IMR-90 (cell line): ENCODE measurements at regions not wholly inside any gene's neighbourhood (a gene's known extent, or its start where the extent isn't known, plus 50 kb on each side); places are given as distances from the start of the nearest gene placed in this dataset.

Experiments used
- ATAC-seq: fragments of 200-7000 bp; cut with Tn5 transposase; 2 replicates; pipeline ENCODE4 v1.9.1; 2020; ENCODE audit warnings: low read depth, mild to moderate bottlenecking, moderate library complexity
- BruUV-seq: library from RNA; stranded (reverse); fragments of 400-500 nt; replicated peaks from 2 replicates; lab custom pipeline; 2021; lab: Mats Ljungman, UMichigan
- CTCF ChIA-PET: fragments of 300-600 bp; formaldehyde crosslinking; extraction: SDS; loops from one replicate; lab custom pipeline; 2021; ENCODE audit warnings: antibody characterized with exemption; lab: Yijun Ruan, JAX
- POLR2A ChIA-PET: fragments of 300-600 bp; sonication (Branson Sonifier 250); formaldehyde crosslinking; loops from one replicate; lab custom pipeline; 2022; ENCODE audit warnings: antibody characterized with exemption; ENCODE audit not compliant: unreplicated experiment; lab: Charles Lee
- DNase-seq: peaks from one replicate; pipeline ENCODE4 v3.0.0; 2013
- H2AFZ ChIP-seq: replicated peaks from 2 replicates; pipeline ENCODE3; 2013; ENCODE audit warnings: low read length, mild to moderate bottlenecking; ENCODE audit not compliant: poor library complexity
- H2AK5ac ChIP-seq: 2 replicates; pipeline ENCODE4 v1.6.1; 2013; ENCODE audit warnings: low read depth, low read length, inconsistent platforms
- H2AK9ac ChIP-seq: replicated peaks from 2 replicates; pipeline ENCODE3; 2013; ENCODE audit warnings: mild to moderate bottlenecking, low read depth, low read length, moderate library complexity; ENCODE audit not compliant: poor library complexity
- H2BK120ac ChIP-seq: 2 replicates; pipeline ENCODE4 v1.6.1; 2013; ENCODE audit warnings: low read depth, low read length, inconsistent platforms
- H2BK15ac ChIP-seq: 3 replicates; pipeline ENCODE4 v1.6.1; 2013; ENCODE audit warnings: low read depth, low read length, inconsistent platforms
- H2BK20ac ChIP-seq: 2 replicates; pipeline ENCODE4 v1.6.1; 2013; ENCODE audit warnings: low read depth, mild to moderate bottlenecking, inconsistent platforms, low read length, moderate library complexity
- H2BK5ac ChIP-seq: 2 replicates; pipeline ENCODE4 v1.6.1; 2013; ENCODE audit warnings: mild to moderate bottlenecking, low read depth, low read length, inconsistent platforms; ENCODE audit not compliant: poor library complexity, severe bottlenecking
- H3K14ac ChIP-seq: replicated peaks from 2 replicates; pipeline ENCODE4 v1.6.1; 2013; ENCODE audit warnings: low read depth, low read length, inconsistent platforms
- H3K18ac ChIP-seq: 2 replicates; pipeline ENCODE4 v1.6.1; 2013; ENCODE audit warnings: low read depth, low read length, control low read depth
- H3K23ac ChIP-seq: 2 replicates; pipeline ENCODE4 v1.6.1; 2013; ENCODE audit warnings: low read depth, low read length, inconsistent platforms
- H3K27ac ChIP-seq: 2 replicates; pipeline ENCODE4 v1.5.1; 2013; ENCODE audit warnings: mild to moderate bottlenecking, control low read depth, low read length; ENCODE audit not compliant: insufficient read depth
- H3K27me3 ChIP-seq: 2 replicates; pipeline ENCODE4 v1.6.1; 2013; ENCODE audit warnings: low read length; ENCODE audit not compliant: control insufficient read depth, insufficient read depth
- H3K36me3 ChIP-seq: 2 replicates; pipeline ENCODE4 v1.6.1; 2013; ENCODE audit warnings: low read length, mixed read lengths; ENCODE audit not compliant: control insufficient read depth, insufficient read depth
- H3K4ac ChIP-seq: 2 replicates; pipeline ENCODE4 v1.6.1; 2013; ENCODE audit warnings: low read depth, low read length, inconsistent platforms
- H3K4me1 ChIP-seq: 2 replicates; pipeline ENCODE4 v1.6.1; 2013; ENCODE audit warnings: low read length, mixed read lengths; ENCODE audit not compliant: control insufficient read depth, insufficient read depth
- H3K4me2 ChIP-seq: 2 replicates; pipeline ENCODE4 v1.6.1; 2013; ENCODE audit warnings: low read depth, mild to moderate bottlenecking, control low read depth, low read length, moderate library complexity
- H3K4me3 ChIP-seq: 2 replicates; pipeline ENCODE4 v1.5.1; 2013; ENCODE audit warnings: low read depth, mild to moderate bottlenecking, control low read depth, low read length, moderate library complexity; ENCODE audit not compliant: insufficient read depth
- H3K56ac ChIP-seq: 2 replicates; pipeline ENCODE4 v1.6.1; 2013; ENCODE audit warnings: low read length, inconsistent platforms; ENCODE audit not compliant: insufficient read depth; ENCODE audit errors: extremely low read depth
- H3K79me1 ChIP-seq, 2 experiments: 2 replicates each; pipeline ENCODE4 v1.6.1; 2013; ENCODE audit warnings: low read length in 2 of 2, inconsistent platforms in 1 of 2, low read depth in 1 of 2
- H3K9ac ChIP-seq: 2 replicates; pipeline ENCODE4 v1.6.1; 2013; ENCODE audit warnings: low read depth, low read length, control low read depth
- H3K9me1 ChIP-seq: 2 replicates; pipeline ENCODE4 v1.6.1; 2013; ENCODE audit warnings: low read length, inconsistent platforms; ENCODE audit not compliant: insufficient read depth
- H3K9me3 ChIP-seq: 2 replicates; pipeline ENCODE4 v1.6.1; 2013; ENCODE audit warnings: low read length; ENCODE audit not compliant: control insufficient read depth, insufficient read depth
- H4K20me1 ChIP-seq: 2 replicates; pipeline ENCODE4 v1.6.1; 2013; ENCODE audit warnings: low read length, inconsistent platforms; ENCODE audit not compliant: insufficient read depth
- H4K5ac ChIP-seq: 2 replicates; pipeline ENCODE4 v1.6.1; 2013; ENCODE audit warnings: mild to moderate bottlenecking, low read depth, low read length, control low read depth
- H4K8ac ChIP-seq, 2 experiments: 2 replicates each; pipeline ENCODE4 v1.6.1; 2013; ENCODE audit warnings: low read depth in 2 of 2, low read length in 2 of 2, control low read depth in 1 of 2, inconsistent platforms in 1 of 2
- H4K91ac ChIP-seq: 2 replicates; pipeline ENCODE4 v1.6.1; 2013; ENCODE audit warnings: low read depth, low read length, inconsistent platforms; ENCODE audit not compliant: insufficient read depth
- BHLHE40 ChIP-seq: fragments of 150-350 bp; IDR thresholded peaks from 2 replicates; pipeline ENCODE4 v1.6.1; 2016; ENCODE audit warnings: mild to moderate bottlenecking, low read depth, low read length
- CEBPB ChIP-seq: IDR thresholded peaks from 2 replicates; pipeline ENCODE4 v1.6.1; 2012; ENCODE audit warnings: low read depth, low read length, improper control_type of control experiment
- CHD1 ChIP-seq: IDR thresholded peaks from 2 replicates; pipeline ENCODE4 v1.6.1; 2012; ENCODE audit warnings: low read depth, low read length, improper control_type of control experiment
- CTCF ChIP-seq: conservative IDR thresholded peaks from 2 replicates; pipeline ENCODE4 v1.5.1; 2012; ENCODE audit warnings: mild to moderate bottlenecking, low read depth, low read length, improper control_type of control experiment
- FOS ChIP-seq: fragments of 150-350 bp; IDR thresholded peaks from 2 replicates; pipeline ENCODE4 v1.6.1; 2016; ENCODE audit warnings: low read depth, low read length
- MAFK ChIP-seq: IDR thresholded peaks from 2 replicates; pipeline ENCODE4 v1.6.1; 2012; ENCODE audit warnings: low read depth, low read length, improper control_type of control experiment
- MAZ ChIP-seq: IDR thresholded peaks from 2 replicates; pipeline ENCODE4 v1.6.1; 2012; ENCODE audit warnings: low read depth, mild to moderate bottlenecking, low read length, improper control_type of control experiment, moderate library complexity, borderline replicate concordance
- MXI1 ChIP-seq: IDR thresholded peaks from 2 replicates; pipeline ENCODE4 v1.6.1; 2012; ENCODE audit warnings: low read depth, mild to moderate bottlenecking, low read length, moderate library complexity, borderline replicate concordance
- NFE2L2 ChIP-seq: fragments of 150-350 bp; IDR thresholded peaks from 2 replicates; pipeline ENCODE4 v1.6.1; 2016; ENCODE audit warnings: low read depth, mild to moderate bottlenecking, low read length
- RAD21 ChIP-seq: IDR thresholded peaks from 2 replicates; pipeline ENCODE4 v1.6.1; 2012; ENCODE audit warnings: low read length, improper control_type of control experiment
- RCOR1 ChIP-seq: IDR thresholded peaks from 2 replicates; pipeline ENCODE4 v1.6.1; 2012; ENCODE audit warnings: mild to moderate bottlenecking, low read length, improper control_type of control experiment; ENCODE audit not compliant: insufficient replicate concordance
- RFX5 ChIP-seq: IDR thresholded peaks from 2 replicates; pipeline ENCODE4 v1.8.0; 2012; ENCODE audit warnings: low read depth, mild to moderate bottlenecking, low read length, moderate library complexity
- SMC3 ChIP-seq: fragments of 150-350 bp; IDR thresholded peaks from 2 replicates; pipeline ENCODE4 v1.6.1; 2016; ENCODE audit warnings: low read depth, mild to moderate bottlenecking, antibody characterized with exemption, low read length, moderate library complexity
- USF2 ChIP-seq: fragments of 150-350 bp; IDR thresholded peaks from 2 replicates; pipeline ENCODE4 v1.6.1; 2017; ENCODE audit warnings: mild to moderate bottlenecking, antibody characterized with exemption, low read length, low read depth
- WGBS, 2 experiments: methylation state at CpG; one replicate each; pipeline versions ENCODE4 v1.1.5 to v1.1.7; 2013; ENCODE audit warnings: missing lambda C conversion rate in 2 of 2; ENCODE audit not compliant: insufficient read length in 1 of 2; ENCODE audit errors: extremely low coverage in 2 of 2; 5-methylcytosine and 5-hydroxymethylcytosine counted together
- dilution Hi-C: fragments of 300-500 bp; cut with HindIII; formaldehyde crosslinking; loops from one replicate; pipeline ENCODE4 v1.14.3; 2018; ENCODE audit warnings: low sequenced_read_pairs; ENCODE audit not compliant: unreplicated experiment
- in situ Hi-C: fragments of 300-500 bp; cut with MboI; formaldehyde crosslinking; loops from 3 replicates; pipeline ENCODE4 v1.14.3; 2019; ENCODE audit warnings: low sequenced_read_pairs, inconsistent platforms, mixed read lengths
- intact Hi-C: fragments of 100-400 bp; cut with micrococcal nuclease; formaldehyde crosslinking; loops from 2 replicates; pipeline ENCODE4 v1.10.0; 2022
- TF ChIP-seq, protein P1 (sequence below): fragments of 150-350 bp; IDR thresholded peaks from 2 replicates; pipeline ENCODE4 v1.6.1; 2016; ENCODE audit warnings: low read depth, mild to moderate bottlenecking, low read length, moderate library complexity, borderline replicate concordance

DNA sequence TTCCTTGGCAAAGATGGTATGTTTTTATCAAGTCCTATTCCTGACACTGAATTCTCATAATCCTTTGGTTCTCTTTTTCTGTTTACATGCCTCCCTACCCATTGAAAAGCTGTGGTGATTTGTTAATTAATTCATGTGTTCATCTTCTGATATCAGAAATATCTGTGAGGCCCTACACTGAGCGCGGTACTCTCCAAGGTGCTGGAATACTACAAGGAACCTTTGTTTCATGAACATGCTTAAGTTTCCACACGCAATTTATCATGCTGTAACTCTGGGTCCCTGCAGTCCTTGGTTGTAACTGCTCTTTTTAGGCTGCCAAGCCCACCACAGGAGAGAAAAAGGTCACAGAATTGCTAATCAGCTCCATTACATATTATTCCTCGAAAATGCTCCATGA lies 331.8 kb downstream of the FAT3 start:
- no peak overlapping the region for H2AK5ac ChIP-seq
- H3K56ac ChIP-seq, result no peak overlapping the region
- H4K91ac ChIP-seq, result no peak overlapping the region
- no peak overlapping the region for H3K14ac ChIP-seq
- H4K20me1 ChIP-seq, result no peaks in the 10 kb centered on the region
- no peak overlapping the region for H3K4ac ChIP-seq
- no peak overlapping the region for H3K9ac ChIP-seq
- H4K8ac ChIP-seq, result no peak overlapping the region
- in situ Hi-C loops, result no loop called here
- ATAC-seq (no peak; the same call in 1 of the 2 replicates), DNase-seq (peak; percentile 17)
- H3K4me1 ChIP-seq, result no peaks in the 10 kb centered on the region
- CTCF ChIA-PET, result no interaction called here
- no peak overlapping the region for H2BK120ac ChIP-seq
- H3K18ac ChIP-seq, result no peak overlapping the region
- H3K36me3 ChIP-seq, result no peaks in the 10 kb centered on the region
- H3K9me1 ChIP-seq, result no peaks in the 10 kb centered on the region
- H3K9me3 ChIP-seq, result no peaks in the 10 kb centered on the region
- dilution Hi-C loops, result no loop called here
- no peak overlapping the region for H2AK9ac ChIP-seq
- no peak overlapping the region for H2BK20ac ChIP-seq
- H2BK5ac ChIP-seq, result no peak overlapping the region
- POLR2A ChIA-PET, result no interaction called here
- no peaks in the 10 kb centered on the region for H3K27me3 ChIP-seq
- no peaks in the 10 kb centered on the region for H3K79me1 ChIP-seq
- TF ChIP-seq, protein P1, sequence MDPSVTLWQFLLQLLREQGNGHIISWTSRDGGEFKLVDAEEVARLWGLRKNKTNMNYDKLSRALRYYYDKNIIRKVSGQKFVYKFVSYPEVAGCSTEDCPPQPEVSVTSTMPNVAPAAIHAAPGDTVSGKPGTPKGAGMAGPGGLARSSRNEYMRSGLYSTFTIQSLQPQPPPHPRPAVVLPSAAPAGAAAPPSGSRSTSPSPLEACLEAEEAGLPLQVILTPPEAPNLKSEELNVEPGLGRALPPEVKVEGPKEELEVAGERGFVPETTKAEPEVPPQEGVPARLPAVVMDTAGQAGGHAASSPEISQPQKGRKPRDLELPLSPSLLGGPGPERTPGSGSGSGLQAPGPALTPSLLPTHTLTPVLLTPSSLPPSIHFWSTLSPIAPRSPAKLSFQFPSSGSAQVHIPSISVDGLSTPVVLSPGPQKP, result no peak
- no peak for TF ChIP-seq MAZ
- no peak for TF ChIP-seq CHD1
- TF ChIP-seq MXI1, result no peak
- no peak for TF ChIP-seq BHLHE40
- TF ChIP-seq RFX5, result no peak
- no peak for TF ChIP-seq FOS
- no peak for TF ChIP-seq SMC3
- TF ChIP-seq RCOR1, result no peak
- no peak for TF ChIP-seq RAD21
- no peak for TF ChIP-seq NFE2L2
- TF ChIP-seq MAFK, result no peak
- TF ChIP-seq USF2, result no peak
- TF ChIP-seq CTCF, result no peak
- no peak for TF ChIP-seq CEBPB
- BruUV-seq, result no TSS peak
- no peak overlapping the region for H3K4me2 ChIP-seq
- H3K23ac ChIP-seq, result no peak overlapping the region
- WGBS, 2 experiments, result 67% methylated on average over 1 of the region's 4 CpGs; no CpG with 5 or more reads in 1 of the 2 experiments
- H2AFZ ChIP-seq, result no peak overlapping the region
- H4K5ac ChIP-seq, result no peak overlapping the region
- no peak overlapping the region for H2BK15ac ChIP-seq
- H3K4me3 ChIP-seq, result no peak overlapping the region
- intact Hi-C loops, result loop anchor here (5.0 kb wide), 1 partner anchor 331 kb away; no protein-coding TSS in a partner anchor
- H3K27ac ChIP-seq, result no peak overlapping the region
